Colonic mucosa (tissue), 4 donors: ENCODE measurements at regions not wholly inside any gene's neighbourhood (a gene's known extent, or its start where the extent isn't known, plus 50 kb on each side); places are given as distances from the start of the nearest gene placed in this dataset.

Experiments used
- DNase-seq: peaks from one replicate; pipeline ENCODE4 v3.0.0-alpha.2; 2020
- H3K27ac ChIP-seq: fragments of 200-600 bp; one replicate; pipeline ENCODE4 v1.8.0; 2021
- H3K27me3 ChIP-seq: fragments of 200-600 bp; one replicate; pipeline ENCODE4 v1.8.0; 2021
- H3K36me3 ChIP-seq: fragments of 200-600 bp; one replicate; pipeline ENCODE4 v1.8.0; 2021
- H3K4me1 ChIP-seq: fragments of 200-600 bp; one replicate; pipeline ENCODE4 v1.8.0; 2021; ENCODE audit warnings: mild to moderate bottlenecking
- H3K4me3 ChIP-seq: fragments of 200-600 bp; one replicate; pipeline ENCODE4 v1.8.0; 2021
- H3K9ac ChIP-seq, 2 donors: one replicate each; pipeline ENCODE4 v1.7.0; 2013; ENCODE audit warnings: control low read depth in 2 of 2, low read depth in 2 of 2, low read length in 2 of 2
- H3K9me3 ChIP-seq: fragments of 200-600 bp; one replicate; pipeline ENCODE4 v1.8.0; 2021
- CTCF ChIP-seq: fragments of 200-600 bp; IDR thresholded peaks from one replicate; pipeline ENCODE4 v1.8.0; 2022; ENCODE audit warnings: antibody characterized with exemption, mild to moderate bottlenecking
- intact Hi-C: fragments of 100-400 bp; cut with DNase I; formaldehyde crosslinking; loops from one replicate; pipeline ENCODE4 v1.14.1; 2022
- donor health status: healthy.
- donor health status: DM: no; HTN: no; CAD: no.
- donor health status: DM: no; HTN: no; CAD: no.

GRCh38 chr12:28933176-28933575 lies 215.9 kb upstream of the FAR2 start:
- TF ChIP-seq CTCF = no peak
- intact Hi-C loops = no loop called here
- no peaks in the 10 kb centered on the region for H3K4me1 ChIP-seq

GRCh38 chr12:28933864-28934527 lies 215.1 kb upstream of the FAR2 start:
- no peak for TF ChIP-seq CTCF
- no peaks in the 10 kb centered on the region for H3K4me1 ChIP-seq
- H3K36me3 ChIP-seq = no peaks in the 10 kb centered on the region
- DNase-seq = no peak
- no peak overlapping the region for H3K4me3 ChIP-seq
- no peak overlapping the region for H3K9ac ChIP-seq
- intact Hi-C loops = no loop called here
- no peaks in the 10 kb centered on the region for H3K9me3 ChIP-seq
- H3K27me3 ChIP-seq = no peaks in the 10 kb centered on the region
- no peak overlapping the region for H3K27ac ChIP-seq

More at GRCh38 chr12:28933176-28933575, 215.9 kb upstream of the FAR2 start:
- H3K27ac ChIP-seq = no peak overlapping the region
- no peaks in the 10 kb centered on the region for H3K36me3 ChIP-seq
- no peaks in the 10 kb centered on the region for H3K27me3 ChIP-seq
- no peak overlapping the region for H3K4me3 ChIP-seq
- H3K9ac ChIP-seq = no peak overlapping the region
- no peaks in the 10 kb centered on the region for H3K9me3 ChIP-seq
- DNase-seq = no peak

GRCh38 chr12:28936221-28936620 lies 212.9 kb upstream of the FAR2 start:
- Histone ChIP-seq H3K27ac (no peak overlapping the region), H3K9ac (no peak overlapping the region), H3K36me3 (no peaks in the 10 kb centered on the region), H3K9me3 (no peaks in the 10 kb centered on the region), H3K27me3 (no peaks in the 10 kb centered on the region), H3K4me3 (no peak overlapping the region), H3K4me1 (no peaks in the 10 kb centered on the region)
- intact Hi-C loops = no loop called here
- TF ChIP-seq CTCF = no peak
- DNase-seq = no peak

GRCh38 chr12:28936711-28937110 lies 212.4 kb upstream of the FAR2 start:
- no peak for DNase-seq
- H3K36me3 ChIP-seq = no peaks in the 10 kb centered on the region
- H3K9ac ChIP-seq = no peak overlapping the region
- no peaks in the 10 kb centered on the region for H3K4me1 ChIP-seq
- H3K27me3 ChIP-seq = no peaks in the 10 kb centered on the region
- no peak overlapping the region for H3K4me3 ChIP-seq
- H3K9me3 ChIP-seq = no peaks in the 10 kb centered on the region
- no peak overlapping the region for H3K27ac ChIP-seq
- intact Hi-C loops = no loop called here
- TF ChIP-seq CTCF = no peak

GRCh38 chr12:28937196-28937595 lies 211.9 kb upstream of the FAR2 start:
- H3K4me1 ChIP-seq = no peaks in the 10 kb centered on the region
- no peak for DNase-seq
- no peak for TF ChIP-seq CTCF
- intact Hi-C loops = no loop called here
- H3K9ac ChIP-seq = no peak overlapping the region
- no peaks in the 10 kb centered on the region for H3K27me3 ChIP-seq
- H3K27ac ChIP-seq = no peak overlapping the region
- no peaks in the 10 kb centered on the region for H3K36me3 ChIP-seq
- H3K4me3 ChIP-seq = no peak overlapping the region
- no peaks in the 10 kb centered on the region for H3K9me3 ChIP-seq
